Colonic mucosa (tissue), 4 donors: ENCODE measurements at regions not wholly inside any gene's neighbourhood (a gene's known extent, or its start where the extent isn't known, plus 50 kb on each side); places are given as distances from the start of the nearest gene placed in this dataset.
"Not testable (repeated sequence)": the region's sequence is repeated elsewhere in the genome, so short reads cannot be mapped to it uniquely, and the experiment has no call there.

Experiments
- DNase-seq: peaks from one replicate; pipeline ENCODE4 v3.0.0-alpha.2; 2020
- H3K27ac ChIP-seq: fragments of 200-600 bp; one replicate; pipeline ENCODE4 v1.8.0; 2021
- H3K27me3 ChIP-seq: fragments of 200-600 bp; one replicate; pipeline ENCODE4 v1.8.0; 2021
- H3K36me3 ChIP-seq: fragments of 200-600 bp; one replicate; pipeline ENCODE4 v1.8.0; 2021
- H3K4me1 ChIP-seq: fragments of 200-600 bp; one replicate; pipeline ENCODE4 v1.8.0; 2021; ENCODE audit warnings: mild to moderate bottlenecking
- H3K4me3 ChIP-seq: fragments of 200-600 bp; one replicate; pipeline ENCODE4 v1.8.0; 2021
- H3K9ac ChIP-seq, 2 donors: one replicate each; pipeline ENCODE4 v1.7.0; 2013; ENCODE audit warnings: control low read depth in 2 of 2, low read depth in 2 of 2, low read length in 2 of 2
- H3K9me3 ChIP-seq: fragments of 200-600 bp; one replicate; pipeline ENCODE4 v1.8.0; 2021
- intact Hi-C: fragments of 100-400 bp; cut with DNase I; formaldehyde crosslinking; loops from one replicate; pipeline ENCODE4 v1.14.1; 2022
- TF ChIP-seq, protein P1 (sequence below): fragments of 200-600 bp; IDR thresholded peaks from one replicate; pipeline ENCODE4 v1.8.0; 2022; ENCODE audit warnings: antibody characterized with exemption, mild to moderate bottlenecking
- donor health status: healthy.
- donor health status: DM: no; HTN: no; CAD: no.
- donor health status: DM: no; HTN: no; CAD: no.

DNA sequence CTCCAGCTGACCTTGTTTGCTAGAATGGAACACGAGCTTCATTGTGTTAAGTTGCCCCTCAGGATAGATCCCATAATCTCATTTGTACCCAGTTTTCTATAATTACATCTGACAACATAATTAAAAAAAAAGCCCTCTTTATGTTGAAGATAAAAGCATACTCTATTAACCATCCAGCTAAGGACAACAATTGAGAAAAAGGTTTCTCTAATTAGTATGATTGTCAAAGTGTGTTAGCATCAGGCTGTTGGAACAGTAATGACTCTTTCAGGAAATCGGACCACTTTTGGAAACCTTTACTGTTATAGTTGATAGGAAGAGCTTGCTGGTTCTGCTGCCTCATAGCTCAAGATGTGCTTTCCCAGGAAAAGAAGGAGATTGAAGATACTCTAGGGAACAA, 172.6 kb downstream of the FHIP1A start:
- TF ChIP-seq, protein P1, sequence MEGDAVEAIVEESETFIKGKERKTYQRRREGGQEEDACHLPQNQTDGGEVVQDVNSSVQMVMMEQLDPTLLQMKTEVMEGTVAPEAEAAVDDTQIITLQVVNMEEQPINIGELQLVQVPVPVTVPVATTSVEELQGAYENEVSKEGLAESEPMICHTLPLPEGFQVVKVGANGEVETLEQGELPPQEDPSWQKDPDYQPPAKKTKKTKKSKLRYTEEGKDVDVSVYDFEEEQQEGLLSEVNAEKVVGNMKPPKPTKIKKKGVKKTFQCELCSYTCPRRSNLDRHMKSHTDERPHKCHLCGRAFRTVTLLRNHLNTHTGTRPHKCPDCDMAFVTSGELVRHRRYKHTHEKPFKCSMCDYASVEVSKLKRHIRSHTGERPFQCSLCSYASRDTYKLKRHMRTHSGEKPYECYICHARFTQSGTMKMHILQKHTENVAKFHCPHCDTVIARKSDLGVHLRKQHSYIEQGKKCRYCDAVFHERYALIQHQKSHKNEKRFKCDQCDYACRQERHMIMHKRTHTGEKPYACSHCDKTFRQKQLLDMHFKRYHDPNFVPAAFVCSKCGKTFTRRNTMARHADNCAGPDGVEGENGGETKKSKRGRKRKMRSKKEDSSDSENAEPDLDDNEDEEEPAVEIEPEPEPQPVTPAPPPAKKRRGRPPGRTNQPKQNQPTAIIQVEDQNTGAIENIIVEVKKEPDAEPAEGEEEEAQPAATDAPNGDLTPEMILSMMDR, result no peak
- H3K9ac ChIP-seq, result no peak overlapping the region
- H3K36me3 ChIP-seq, result no peaks in the 10 kb centered on the region
- no peak overlapping the region for H3K27ac ChIP-seq
- H3K9me3 ChIP-seq, result no peaks in the 10 kb centered on the region
- intact Hi-C loops, result no loop called here
- no peak for DNase-seq
- H3K27me3 ChIP-seq, result no peaks in the 10 kb centered on the region
- H3K4me3 ChIP-seq, result no peak overlapping the region
- no peaks in the 10 kb centered on the region for H3K4me1 ChIP-seq

DNA sequence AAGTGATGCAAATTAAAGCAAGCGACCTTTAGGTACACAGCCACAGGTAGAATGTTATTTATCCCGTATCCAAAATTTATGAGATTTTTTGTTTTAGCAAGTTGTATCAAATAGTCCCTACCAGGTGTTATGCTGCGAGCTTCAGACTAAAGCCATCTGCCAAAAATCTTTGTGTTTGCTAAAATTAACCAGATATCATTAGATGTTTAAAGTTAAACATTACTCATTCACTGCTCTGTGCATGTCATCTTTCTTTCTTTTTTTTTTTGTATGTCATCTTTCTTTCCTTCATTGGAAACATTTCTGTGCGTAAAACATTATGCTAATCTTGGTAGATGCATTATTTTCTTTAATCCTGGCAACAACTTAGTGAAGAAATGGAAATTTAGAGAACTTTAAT, 173.1 kb downstream of the FHIP1A start:
- H3K27me3 ChIP-seq, result no peaks in the 10 kb centered on the region
- no peaks in the 10 kb centered on the region for H3K9me3 ChIP-seq
- DNase-seq, result no peak
- no peak overlapping the region for H3K27ac ChIP-seq
- no peaks in the 10 kb centered on the region for H3K4me1 ChIP-seq
- no peak overlapping the region for H3K4me3 ChIP-seq
- TF ChIP-seq, protein P1, result no peak
- no peaks in the 10 kb centered on the region for H3K36me3 ChIP-seq
- no peak overlapping the region for H3K9ac ChIP-seq
- intact Hi-C loops, result no loop called here

DNA sequence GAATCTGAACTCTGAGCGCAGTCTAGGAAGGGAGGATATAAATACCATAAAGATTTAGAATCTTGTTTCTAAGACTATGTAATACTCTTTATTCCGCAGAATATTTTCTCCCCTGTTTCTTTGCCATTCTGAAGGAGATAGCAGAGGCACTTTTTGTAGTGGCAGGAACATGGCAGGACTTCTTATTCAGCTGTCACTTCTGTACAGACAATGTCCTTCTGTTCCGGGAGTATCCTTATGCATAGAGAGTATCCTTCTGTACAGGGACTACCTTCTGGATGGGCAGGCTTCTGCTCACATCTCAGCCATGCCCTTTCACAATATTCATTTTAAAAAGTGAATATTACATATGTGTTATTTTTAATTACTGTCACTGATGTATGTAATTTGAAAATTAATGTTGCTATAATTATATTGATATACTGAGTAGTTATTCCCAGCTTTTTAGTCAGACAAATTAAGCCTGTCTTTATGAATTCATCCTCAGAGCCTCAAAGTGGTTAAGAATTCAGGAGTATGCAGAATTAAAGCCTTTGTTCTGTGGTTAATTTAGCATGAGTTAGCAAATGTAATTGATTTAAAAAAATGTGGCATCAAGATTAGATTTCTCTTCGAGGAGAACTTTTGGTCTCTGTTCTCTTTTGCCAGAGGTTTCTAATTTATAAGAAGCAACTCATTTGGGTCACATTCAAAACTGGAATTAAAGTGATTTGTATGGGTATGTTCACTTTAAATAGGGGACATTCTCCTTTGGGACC, 174.4 kb downstream of the FHIP1A start:
- no peak for DNase-seq
- no peaks in the 10 kb centered on the region for H3K27me3 ChIP-seq
- no peaks in the 10 kb centered on the region for H3K4me1 ChIP-seq
- no peaks in the 10 kb centered on the region for H3K36me3 ChIP-seq
- TF ChIP-seq, protein P1, result no peak
- H3K9me3 ChIP-seq, result no peaks in the 10 kb centered on the region
- H3K4me3 ChIP-seq, result no peak overlapping the region
- H3K9ac ChIP-seq, result no peak overlapping the region
- intact Hi-C loops, result no loop called here
- H3K27ac ChIP-seq, result no peak overlapping the region

DNA sequence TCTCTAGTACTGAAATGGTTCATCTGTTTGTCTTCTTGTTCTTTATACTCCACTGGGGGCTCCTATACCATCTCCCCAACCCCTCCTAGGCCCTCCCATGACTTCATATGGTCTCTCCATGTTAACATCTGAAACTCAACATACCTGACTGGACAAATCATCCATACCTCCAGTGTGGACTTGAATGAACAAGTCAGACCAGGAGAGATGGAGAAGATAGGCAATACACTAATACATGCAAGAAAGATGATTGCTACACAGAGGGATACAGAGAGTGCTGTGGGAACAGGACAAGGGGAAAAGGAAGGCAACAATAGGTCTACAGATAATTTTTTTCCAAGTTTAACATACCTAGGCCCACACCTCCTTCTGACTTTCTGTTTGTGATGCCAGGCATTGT, 175.1 kb downstream of the FHIP1A start:
- intact Hi-C loops, result no loop called here
- Histone ChIP-seq H3K27ac (no peak overlapping the region), H3K4me1 (no peaks in the 10 kb centered on the region), H3K9ac (no peak overlapping the region), H3K9me3 (no peaks in the 10 kb centered on the region), H3K36me3 (no peaks in the 10 kb centered on the region), H3K27me3 (no peaks in the 10 kb centered on the region), H3K4me3 (no peak overlapping the region)
- no peak for DNase-seq
- TF ChIP-seq, protein P1, result no peak

DNA sequence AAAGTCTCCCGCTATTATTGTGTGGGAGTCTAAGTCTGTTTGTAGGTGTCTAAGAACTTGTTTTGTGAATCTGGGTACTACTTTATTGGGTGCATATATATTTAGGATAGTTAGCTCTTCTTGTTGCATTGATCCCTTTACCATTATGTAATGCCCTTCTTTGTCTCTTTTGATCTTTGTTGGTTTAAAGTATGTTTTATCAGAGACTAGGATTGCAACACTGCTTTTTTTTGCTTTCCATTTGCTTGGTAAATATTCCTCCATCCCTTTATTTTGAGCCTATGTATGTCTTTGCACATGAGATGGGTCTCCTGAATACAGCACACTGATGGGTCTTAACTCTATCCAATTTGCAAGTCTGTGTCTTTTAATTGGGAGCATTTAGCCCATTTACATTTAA, 165.2 kb downstream of the GATB start:
- H3K4me3 ChIP-seq, intact Hi-C loops, H3K27ac ChIP-seq, H3K9me3 ChIP-seq, H3K36me3 ChIP-seq, H3K27me3 ChIP-seq, H3K4me1 ChIP-seq, H3K9ac ChIP-seq, DNase-seq: not testable (repeated sequence)

DNA sequence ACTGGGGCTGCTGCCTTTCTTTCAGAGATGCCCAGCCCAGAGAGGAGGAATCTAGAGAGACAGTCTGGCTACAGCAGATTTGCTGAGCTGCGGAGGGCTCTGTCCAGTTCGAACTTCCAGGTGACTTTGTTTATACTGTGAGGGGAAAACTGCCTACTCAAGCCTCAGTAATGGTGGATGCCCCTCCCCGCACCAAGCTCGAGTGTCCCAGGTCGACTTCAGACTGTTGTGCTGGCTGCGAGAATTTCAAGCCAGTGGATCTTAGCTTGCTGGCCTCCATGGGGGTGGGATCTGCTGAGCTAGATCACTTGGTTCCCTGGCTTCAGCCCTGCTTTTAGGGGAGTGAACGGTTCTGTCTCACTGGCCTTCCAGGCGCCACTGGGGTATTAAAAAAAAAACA, 163.1 kb downstream of the GATB start:
- H3K4me1 ChIP-seq, H3K36me3 ChIP-seq, H3K27ac ChIP-seq, H3K4me3 ChIP-seq, H3K9ac ChIP-seq, H3K9me3 ChIP-seq, H3K27me3 ChIP-seq, DNase-seq, intact Hi-C loops: not testable (repeated sequence)
